Natural killer cell (primary cell): ENCODE measurements at regions not wholly inside any gene's neighbourhood (a gene's known extent, or its start where the extent isn't known, plus 50 kb on each side); places are given as distances from the start of the nearest gene placed in this dataset.

Source experiments
- ATAC-seq, 3 donors: fragments of 150-1000 bp in 2 of 3; fragments of 200-7000 bp in 1 of 3; cut with Tn5 transposase; 1 replicate in 1 of 3; 2 replicates in 2 of 3; pipeline ENCODE4 v1.10.0; 2021; ENCODE audit warnings: mild to moderate bottlenecking in 2 of 3, moderate library complexity in 2 of 3
- DNase-seq, 2 donors: peaks; one replicate each; pipeline versions ENCODE4 v3.0.0 to v3.0.0-alpha.2; 2013 to 2021; ENCODE audit warnings: mixed read lengths in 1 of 2
- H3K27ac ChIP-seq: one replicate; pipeline ENCODE4 v1.5.1; 2013; ENCODE audit warnings: mild to moderate bottlenecking, low read length
- H3K27me3 ChIP-seq: one replicate; pipeline ENCODE4 v1.6.1; 2013; ENCODE audit warnings: low read length; ENCODE audit not compliant: control insufficient read depth, insufficient read depth
- H3K36me3 ChIP-seq: one replicate; pipeline ENCODE4 v1.6.1; 2013; ENCODE audit warnings: low read length; ENCODE audit not compliant: control insufficient read depth, insufficient read depth
- H3K4me1 ChIP-seq: one replicate; pipeline ENCODE4 v1.6.1; 2013; ENCODE audit warnings: low read length; ENCODE audit not compliant: control insufficient read depth, insufficient read depth
- H3K4me3 ChIP-seq: one replicate; pipeline ENCODE4 v1.5.1; 2013; ENCODE audit warnings: low read length
- H3K9me3 ChIP-seq: one replicate; pipeline ENCODE4 v1.6.1; 2013; ENCODE audit warnings: low read length; ENCODE audit not compliant: control insufficient read depth, insufficient read depth
- H3K27ac Mint-ChIP-seq, 2 donors: one replicate each; pipeline ENCODE4 v1.8.0; 2022; ENCODE audit warnings: mild to moderate bottlenecking in 2 of 2, mixed read lengths in 2 of 2, moderate library complexity in 1 of 2
- H3K27me3 Mint-ChIP-seq, 2 donors: one replicate each; pipeline ENCODE4 v1.8.0; 2022; ENCODE audit warnings: low read depth in 2 of 2, mixed read lengths in 2 of 2
- H3K36me3 Mint-ChIP-seq: one replicate; pipeline ENCODE4 v1.8.0; 2022; ENCODE audit warnings: mixed read lengths
- H3K4me1 Mint-ChIP-seq, 2 donors: one replicate each; pipeline ENCODE4 v1.8.0; 2022; ENCODE audit warnings: mixed read lengths in 2 of 2
- H3K4me3 Mint-ChIP-seq: one replicate; pipeline ENCODE4 v1.8.0; 2022; ENCODE audit warnings: mild to moderate bottlenecking, moderate library complexity, mixed read lengths
- H3K9me3 Mint-ChIP-seq, 2 donors: one replicate each; pipeline ENCODE4 v1.8.0; 2022; ENCODE audit warnings: mixed read lengths in 2 of 2
- CTCF ChIP-seq: fragments of 200-600 bp; IDR thresholded peaks from one replicate; pipeline ENCODE4 v1.8.0; 2022; ENCODE audit warnings: antibody characterized with exemption
- WGBS: methylation state at CpG from one replicate; pipeline ENCODE4 v1.1.7; 2013; ENCODE audit warnings: missing lambda C conversion rate; ENCODE audit not compliant: insufficient coverage; 5-methylcytosine and 5-hydroxymethylcytosine counted together
- intact Hi-C: fragments of 100-400 bp; cut with micrococcal nuclease; formaldehyde crosslinking; loops from one replicate; pipeline ENCODE4 v1.14.2; 2022

GRCh38 chr5:38607396-38607795 is 51.0 kb upstream of the LIFR start:
- Histone ChIP-seq H3K9me3 (no peaks in the 10 kb centered on the region), H3K4me1 (no peaks in the 10 kb centered on the region), H3K36me3 (no peaks in the 10 kb centered on the region), H3K27ac (no peak overlapping the region), H3K27me3 (no peaks in the 10 kb centered on the region), H3K4me3 (no peak overlapping the region)
- intact Hi-C loops: no loop called here
- DNase-seq: no peak
- Mint-ChIP-seq H3K4me1 (no peaks in the 10 kb centered on the region), H3K27me3 (peaks cover 0 to 9% of the 10 kb centered on the region in 2 donors), H3K9me3 (no peaks in the 10 kb centered on the region), H3K36me3 (no peaks in the 10 kb centered on the region), H3K4me3 (no peak overlapping the region), H3K27ac (no peak overlapping the region)
- ATAC-seq: no peak
- 8% methylated on average over 3 of the region's 3 CpGs for WGBS
- TF ChIP-seq CTCF: no peak

- no peak for ATAC-seq
Observed at GRCh38 chr5:38607930-38608564, 51.6 kb upstream of the LIFR start.

GRCh38 chr5:38608874-38609273 is 52.4 kb upstream of the LIFR start:
- Histone ChIP-seq H3K9me3 (no peaks in the 10 kb centered on the region), H3K4me1 (no peaks in the 10 kb centered on the region), H3K27me3 (no peaks in the 10 kb centered on the region), H3K4me3 (no peak overlapping the region), H3K36me3 (no peaks in the 10 kb centered on the region), H3K27ac (no peak overlapping the region)
- no peak for DNase-seq
- intact Hi-C loops: no loop called here
- no CpG with 5 or more reads among the region's 1 CpG for WGBS
- Mint-ChIP-seq H3K36me3 (no peaks in the 10 kb centered on the region), H3K27ac (no peak overlapping the region), H3K4me3 (no peak overlapping the region), H3K4me1 (no peaks in the 10 kb centered on the region), H3K27me3 (peaks cover 0 to 9% of the 10 kb centered on the region in 2 donors), H3K9me3 (peaks cover 0 to 2% of the 10 kb centered on the region in 2 donors)
- ATAC-seq: no peak
- TF ChIP-seq CTCF: no peak

More at GRCh38 chr5:38607930-38608564, 51.6 kb upstream of the LIFR start:
- no peaks in the 10 kb centered on the region for H3K36me3 Mint-ChIP-seq
- H3K4me3 ChIP-seq: no peak overlapping the region
- DNase-seq: no peak
- H3K27ac ChIP-seq: no peak overlapping the region
- no peaks in the 10 kb centered on the region for H3K4me1 Mint-ChIP-seq
- no peaks in the 10 kb centered on the region for H3K4me1 ChIP-seq
- peaks cover 0 to 2% of the 10 kb centered on the region in 2 donors for H3K9me3 Mint-ChIP-seq
- H3K4me3 Mint-ChIP-seq: no peak overlapping the region
- no peak overlapping the region for H3K27ac Mint-ChIP-seq
- peaks cover 0 to 9% of the 10 kb centered on the region in 2 donors for H3K27me3 Mint-ChIP-seq
- WGBS: no CpG with 5 or more reads among the region's 5 CpGs
- no peak for TF ChIP-seq CTCF
- no peaks in the 10 kb centered on the region for H3K36me3 ChIP-seq
- no peaks in the 10 kb centered on the region for H3K27me3 ChIP-seq
- H3K9me3 ChIP-seq: no peaks in the 10 kb centered on the region
- intact Hi-C loops: no loop called here

GRCh38 chr5:38612851-38613250 is 56.4 kb upstream of the LIFR start:
- H3K27ac Mint-ChIP-seq: no peak overlapping the region
- ATAC-seq (no peak), DNase-seq (no peak)

More at GRCh38 chr5:38612851-38613250, 56.4 kb upstream of the LIFR start:
- intact Hi-C loops: no loop called here
- Mint-ChIP-seq H3K27me3 (peaks cover 0 to 4% of the 10 kb centered on the region in 2 donors), H3K9me3 (peaks cover 1 to 6% of the 10 kb centered on the region in 2 donors), H3K4me3 (no peak overlapping the region), H3K36me3 (peaks cover 2% of the 10 kb centered on the region), H3K4me1 (no peaks in the 10 kb centered on the region)
- no peaks in the 10 kb centered on the region for H3K9me3 ChIP-seq
- no peak overlapping the region for H3K4me3 ChIP-seq
- no peaks in the 10 kb centered on the region for H3K36me3 ChIP-seq
- no peak overlapping the region for H3K27ac ChIP-seq
- H3K27me3 ChIP-seq: no peaks in the 10 kb centered on the region
- TF ChIP-seq CTCF: no peak
- H3K4me1 ChIP-seq: no peaks in the 10 kb centered on the region
